GM10248 (cell line): ENCODE measurements at regions not wholly inside any gene's neighbourhood (a gene's known extent, or its start where the extent isn't known, plus 50 kb on each side); places are given as distances from the start of the nearest gene placed in this dataset.
"Not testable (repeated sequence)": the region's sequence is repeated elsewhere in the genome, so short reads cannot be mapped to it uniquely, and the experiment has no call there.

Experiments used
- CTCF ChIA-PET: fragments of 300-600 bp; sonication (Branson Sonifier 250); formaldehyde crosslinking; extraction: SDS; loops from one replicate; lab custom pipeline; 2021; ENCODE audit warnings: antibody characterized with exemption; lab: Yijun Ruan, JAX
- POLR2A ChIA-PET: fragments of 350-650 bp; sonication (Branson Sonifier 250); formaldehyde crosslinking; extraction: SDS; loops from one replicate; lab custom pipeline; 2020; ENCODE audit warnings: antibody characterized with exemption; lab: Yijun Ruan, JAX
- DNase-seq: peaks from one replicate; pipeline ENCODE4 v3.0.0; 2012; ENCODE audit errors: extremely low spot score
- CTCF ChIP-seq: IDR thresholded peaks from 2 replicates; pipeline ENCODE4 v1.5.1; 2012; ENCODE audit warnings: mild to moderate bottlenecking, low read depth; ENCODE audit errors: extremely low read depth, missing control alignments, control extremely low read depth

- no peak for TF ChIP-seq CTCF
- no peak for DNase-seq
- ChIA-PET POLR2A (no interaction called here), CTCF (no interaction called here)
Measured at GRCh38 chr20:55937283-55937682, 68.0 kb downstream of the CBLN4 start.

GRCh38 chr20:55936209-55936595, 69.1 kb downstream of the CBLN4 start:
- CTCF ChIA-PET = interaction anchor here (1.9 kb wide), 1 partner anchor 9 kb away, joined by 4 read pairs; no protein-coding TSS in a partner anchor
- POLR2A ChIA-PET = no interaction called here
- no peak for DNase-seq
- TF ChIP-seq CTCF = no peak

- CTCF ChIA-PET = interaction anchor here (0.9 to 1.9 kb wide), 2 partner anchors 8 to 9 kb away, joined by 3 to 4 read pairs; no protein-coding TSS in a partner anchor
- no peak for TF ChIP-seq CTCF
- no peak for DNase-seq
- POLR2A ChIA-PET = no interaction called here
Measured at GRCh38 chr20:55935448-55936208, 69.7 kb downstream of the CBLN4 start.

- ChIA-PET POLR2A (no interaction called here), CTCF (no interaction called here)
- no peak for DNase-seq
- TF ChIP-seq CTCF = no peak
Measured at GRCh38 chr20:55934146-55934545, 71.2 kb downstream of the CBLN4 start.

GRCh38 chr20:55930876-55931275, 74.4 kb downstream of the CBLN4 start:
- DNase-seq, CTCF ChIA-PET, POLR2A ChIA-PET: not testable (repeated sequence)

- no peak for DNase-seq
- no peak for TF ChIP-seq CTCF
- ChIA-PET CTCF (no interaction called here), POLR2A (no interaction called here)
Measured at GRCh38 chr20:55928266-55928665, 77.1 kb downstream of the CBLN4 start.

GRCh38 chr20:55919956-55920355, 85.4 kb downstream of the CBLN4 start:
- POLR2A ChIA-PET = no interaction called here
- no peak for DNase-seq
- CTCF ChIA-PET = no interaction called here
- TF ChIP-seq CTCF = no peak
